ENCODE measurements at regions not wholly inside any gene's neighbourhood (a gene's known extent, or its start where the extent isn't known, plus 50 kb on each side); places are given as distances from the start of the nearest gene placed in this dataset.

DNA sequence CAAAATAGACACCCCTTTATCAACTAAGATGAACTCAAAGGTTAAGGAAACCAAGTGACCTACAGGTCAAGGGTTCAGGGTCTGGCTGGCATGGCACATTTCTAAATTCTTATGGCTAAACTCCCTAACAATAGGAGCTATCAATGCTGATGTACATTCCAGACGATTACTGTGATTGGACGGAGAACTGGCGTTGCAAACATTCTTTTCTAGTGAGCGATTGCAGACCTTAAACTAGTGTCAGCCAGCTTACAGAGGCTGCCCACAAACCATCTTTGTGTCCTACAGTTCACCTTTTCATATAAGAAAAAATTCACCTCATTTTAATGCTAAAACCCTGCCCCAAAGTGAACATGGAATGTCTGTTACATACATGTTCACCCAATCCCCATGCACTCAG is 382.9 kb downstream of the MAT2B start:
- TF ChIP-seq, protein P1, sequence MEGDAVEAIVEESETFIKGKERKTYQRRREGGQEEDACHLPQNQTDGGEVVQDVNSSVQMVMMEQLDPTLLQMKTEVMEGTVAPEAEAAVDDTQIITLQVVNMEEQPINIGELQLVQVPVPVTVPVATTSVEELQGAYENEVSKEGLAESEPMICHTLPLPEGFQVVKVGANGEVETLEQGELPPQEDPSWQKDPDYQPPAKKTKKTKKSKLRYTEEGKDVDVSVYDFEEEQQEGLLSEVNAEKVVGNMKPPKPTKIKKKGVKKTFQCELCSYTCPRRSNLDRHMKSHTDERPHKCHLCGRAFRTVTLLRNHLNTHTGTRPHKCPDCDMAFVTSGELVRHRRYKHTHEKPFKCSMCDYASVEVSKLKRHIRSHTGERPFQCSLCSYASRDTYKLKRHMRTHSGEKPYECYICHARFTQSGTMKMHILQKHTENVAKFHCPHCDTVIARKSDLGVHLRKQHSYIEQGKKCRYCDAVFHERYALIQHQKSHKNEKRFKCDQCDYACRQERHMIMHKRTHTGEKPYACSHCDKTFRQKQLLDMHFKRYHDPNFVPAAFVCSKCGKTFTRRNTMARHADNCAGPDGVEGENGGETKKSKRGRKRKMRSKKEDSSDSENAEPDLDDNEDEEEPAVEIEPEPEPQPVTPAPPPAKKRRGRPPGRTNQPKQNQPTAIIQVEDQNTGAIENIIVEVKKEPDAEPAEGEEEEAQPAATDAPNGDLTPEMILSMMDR (conservative IDR thresholded peaks at IDR 0.05; ENCODE audit: low read length) = no peak
- no peak for TF ChIP-seq EZH2phosphoT487 (IDR thresholded peaks at IDR 0.05; ENCODE audit: borderline replicate concordance, low read depth, low read length)
